Liver (tissue), 8 donors: ENCODE measurements at regions not wholly inside any gene's neighbourhood (a gene's known extent, or its start where the extent isn't known, plus 50 kb on each side); places are given as distances from the start of the nearest gene placed in this dataset.

ENCODE experiments used
- DNase-seq: peaks from one replicate; pipeline ENCODE4 v3.0.0-alpha.2; 2017; ENCODE audit warnings: low spot score
- H3K27ac ChIP-seq, 2 donors: one replicate each; pipeline ENCODE4 v1.7.0; 2013; ENCODE audit warnings: inconsistent platforms in 2 of 2, low read length in 2 of 2, control low read depth in 1 of 2, low read depth in 1 of 2, mild to moderate bottlenecking in 1 of 2
- H3K27me3 ChIP-seq, 4 donors: one replicate each; pipeline versions ENCODE4 v1.6.1 to v1.7.0; 2013; ENCODE audit warnings: low read length in 3 of 4, inconsistent platforms in 1 of 4, mild to moderate bottlenecking in 1 of 4, moderate library complexity in 1 of 4; ENCODE audit not compliant: control insufficient read depth in 4 of 4, insufficient read depth in 4 of 4
- H3K36me3 ChIP-seq, 4 donors: one replicate each; pipeline versions ENCODE4 v1.6.1 to v1.7.0; 2013; ENCODE audit warnings: low read length in 3 of 4, mild to moderate bottlenecking in 3 of 4, low read depth in 1 of 4, moderate library complexity in 1 of 4; ENCODE audit not compliant: control insufficient read depth in 4 of 4, insufficient read depth in 3 of 4
- H3K4me1 ChIP-seq, 4 donors: one replicate each; pipeline versions ENCODE4 v1.6.1 to v1.7.0; 2013; ENCODE audit warnings: low read length in 3 of 4, mild to moderate bottlenecking in 3 of 4, moderate library complexity in 1 of 4; ENCODE audit not compliant: control insufficient read depth in 4 of 4, insufficient read depth in 4 of 4
- H3K4me3 ChIP-seq, 3 donors: one replicate each; pipeline versions ENCODE4 v1.6.1 to v1.7.0; 2013; ENCODE audit warnings: low read length in 3 of 3, control low read depth in 1 of 3, low read depth in 1 of 3, mild to moderate bottlenecking in 1 of 3
- H3K9ac ChIP-seq, 2 donors: one replicate each; pipeline ENCODE4 v1.7.0; 2013; ENCODE audit warnings: low read length in 2 of 2, mild to moderate bottlenecking in 2 of 2, moderate library complexity in 2 of 2, control low read depth in 1 of 2, low read depth in 1 of 2
- H3K9me3 ChIP-seq, 4 donors: one replicate each; pipeline versions ENCODE4 v1.6.1 to v1.7.0; 2013; ENCODE audit warnings: low read length in 3 of 4; ENCODE audit not compliant: control insufficient read depth in 4 of 4
- ATF3 ChIP-seq: IDR thresholded peaks from 2 replicates; pipeline ENCODE4 v1.6.1; 2016; ENCODE audit warnings: antibody characterized with exemption
- CTCF ChIP-seq: fragments of 150-350 bp; IDR thresholded peaks from 2 replicates; pipeline ENCODE4 v1.5.1; 2017; ENCODE audit warnings: improper control_type of control experiment, low read depth, low read length; ENCODE audit not compliant: missing input control
- FOXA1 ChIP-seq: IDR thresholded peaks from 2 replicates; pipeline ENCODE4 v1.6.1; 2016; ENCODE audit warnings: antibody characterized with exemption
- FOXA2 ChIP-seq: IDR thresholded peaks from 2 replicates; pipeline ENCODE4 v1.6.1; 2016; ENCODE audit warnings: antibody characterized with exemption
- GABPA ChIP-seq, 2 donors: IDR thresholded peaks in 1 of 2; conservative IDR thresholded peaks in 1 of 2; 2 replicates each; pipeline ENCODE4 v1.6.1; 2016; ENCODE audit warnings: antibody characterized with exemption in 2 of 2, mild to moderate bottlenecking in 1 of 2, moderate library complexity in 1 of 2
- HNF4A ChIP-seq, 2 donors: conservative IDR thresholded peaks; 2 replicates each; pipeline ENCODE4 v1.6.1; 2016; ENCODE audit warnings: antibody characterized with exemption in 2 of 2, mild to moderate bottlenecking in 2 of 2
- HNF4G ChIP-seq: IDR thresholded peaks from 2 replicates; pipeline ENCODE4 v1.6.1; 2016; ENCODE audit warnings: antibody characterized with exemption
- JUND ChIP-seq, 2 donors: IDR thresholded peaks; 2 replicates each; pipeline ENCODE4 v1.6.1; 2016; ENCODE audit warnings: antibody characterized with exemption in 2 of 2
- NR2F2 ChIP-seq: IDR thresholded peaks from 2 replicates; pipeline ENCODE4 v1.6.1; 2016; ENCODE audit warnings: antibody characterized with exemption
- RAD21 ChIP-seq, 2 donors: IDR thresholded peaks; 2 replicates each; pipeline ENCODE4 v1.6.1; 2016; ENCODE audit warnings: antibody characterized with exemption in 2 of 2, mild to moderate bottlenecking in 2 of 2
- RXRA ChIP-seq, 2 donors: IDR thresholded peaks; 2 replicates each; pipeline ENCODE4 v1.6.1; 2017 to 2018; ENCODE audit warnings: antibody characterized with exemption in 2 of 2, mild to moderate bottlenecking in 1 of 2
- SP1 ChIP-seq: IDR thresholded peaks from 2 replicates; pipeline ENCODE4 v1.6.1; 2018; ENCODE audit warnings: antibody characterized with exemption, mild to moderate bottlenecking
- TAF1 ChIP-seq: conservative IDR thresholded peaks from 2 replicates; pipeline ENCODE4 v1.6.1; 2016; ENCODE audit warnings: antibody characterized with exemption, mild to moderate bottlenecking
- YY1 ChIP-seq: IDR thresholded peaks from 2 replicates; pipeline ENCODE4 v1.6.1; 2016; ENCODE audit warnings: antibody characterized with exemption, mild to moderate bottlenecking
- whole genome bisulfite sequencing: extraction: QIAGEN DNeasy Blood & Tissue Kit; methylation state at CpG from one replicate; pipeline ENCODE4 v1.1.7; 2013; 5-methylcytosine and 5-hydroxymethylcytosine counted together
- donor health status: healthy.
- donor health status: healthy.
- donor health status: healthy.
- donor health status: healthy.
- donor health status: healthy.

- WGBS, result 72% methylated on average over 3 of the region's 3 CpGs
- Histone ChIP-seq H3K4me3 (no peak overlapping the region), H3K27ac (no peak overlapping the region), H3K9me3 (no peaks in the 10 kb centered on the region), H3K27me3 (peaks cover 0 to 3% (median 0%) of the 10 kb centered on the region in 4 donors), H3K9ac (no peak overlapping the region), H3K4me1 (no peaks in the 10 kb centered on the region), H3K36me3 (no peaks in the 10 kb centered on the region)
- TF ChIP-seq RXRA (IDR thresholded peaks at IDR 0.05) (no peak), FOXA2 (no peak), HNF4A (conservative IDR thresholded peaks at IDR 0.05) (no peak), NR2F2 (no peak), CTCF (no peak), HNF4G (no peak), RAD21 (IDR thresholded peaks at IDR 0.05) (no peak), GABPA (IDR thresholded peaks at IDR 0.05 in 1 of 2, conservative IDR thresholded peaks at IDR 0.05 in 1 of 2) (no peak), FOXA1 (no peak), ATF3 (no peak), JUND (IDR thresholded peaks at IDR 0.05) (no peak), TAF1 (no peak)
- no peak for DNase-seq
Measured at GRCh38 chr3:153080778-153081240, 81.2 kb upstream of the RAP2B start.

GRCh38 chr3:153084431-153084830 lies 77.6 kb upstream of the RAP2B start:
- no peak overlapping the region for H3K27ac ChIP-seq
- H3K27me3 ChIP-seq, result peaks cover 0 to 3% (median 0%) of the 10 kb centered on the region in 4 donors
- no peak for DNase-seq
- WGBS, result 91% methylated on average over 3 of the region's 3 CpGs
- no peaks in the 10 kb centered on the region for H3K4me1 ChIP-seq
- no peak overlapping the region for H3K4me3 ChIP-seq
- no peak for TF ChIP-seq JUND (IDR thresholded peaks at IDR 0.05)
- TF ChIP-seq SP1, result no peak
- no peak for TF ChIP-seq ATF3
- TF ChIP-seq CTCF, result no peak
- no peak for TF ChIP-seq RXRA (IDR thresholded peaks at IDR 0.05)
- TF ChIP-seq YY1, result no peak
- no peak for TF ChIP-seq GABPA (IDR thresholded peaks at IDR 0.05 in 1 of 2, conservative IDR thresholded peaks at IDR 0.05 in 1 of 2)
- TF ChIP-seq FOXA1, result no peak
- no peak for TF ChIP-seq NR2F2
- no peaks in the 10 kb centered on the region for H3K36me3 ChIP-seq
- H3K9me3 ChIP-seq, result no peaks in the 10 kb centered on the region
- H3K9ac ChIP-seq, result no peak overlapping the region
